Activated naive CD8-positive, alpha-beta T cell (primary cell): ENCODE measurements at regions not wholly inside any gene's neighbourhood (a gene's known extent, or its start where the extent isn't known, plus 50 kb on each side); places are given as distances from the start of the nearest gene placed in this dataset.

ENCODE experiments used
- H3K27ac Mint-ChIP-seq: one replicate; pipeline ENCODE4 v1.8.0; 2021; ENCODE audit warnings: mixed read lengths
- H3K27me3 Mint-ChIP-seq: one replicate; pipeline ENCODE4 v1.8.0; 2021; ENCODE audit warnings: mixed read lengths
- H3K36me3 Mint-ChIP-seq: one replicate; pipeline ENCODE4 v1.8.0; 2021; ENCODE audit warnings: mixed read lengths
- H3K4me1 Mint-ChIP-seq: one replicate; pipeline ENCODE4 v1.8.0; 2021; ENCODE audit warnings: low read depth, mixed read lengths
- H3K4me3 Mint-ChIP-seq: one replicate; pipeline ENCODE4 v1.8.0; 2021; ENCODE audit warnings: mild to moderate bottlenecking, mixed read lengths
- H3K9me3 Mint-ChIP-seq: one replicate; pipeline ENCODE4 v1.8.0; 2021; ENCODE audit warnings: low read depth, mixed read lengths

- no peaks in the 10 kb centered on the region for H3K27me3 Mint-ChIP-seq
- H3K9me3 Mint-ChIP-seq: peaks cover 6% of the 10 kb centered on the region
- H3K4me3 Mint-ChIP-seq: no peak overlapping the region
- no peak overlapping the region for H3K27ac Mint-ChIP-seq
- H3K36me3 Mint-ChIP-seq: no peaks in the 10 kb centered on the region
- no peaks in the 10 kb centered on the region for H3K4me1 Mint-ChIP-seq
These were observed 530.7 kb downstream of the ZNF804A start for GRCh38 chr2:185128996-185129395.

- Mint-ChIP-seq H3K9me3 (no peaks in the 10 kb centered on the region), H3K27ac (no peak overlapping the region), H3K27me3 (no peaks in the 10 kb centered on the region), H3K4me1 (no peaks in the 10 kb centered on the region), H3K36me3 (no peaks in the 10 kb centered on the region), H3K4me3 (no peak overlapping the region)
These were observed 532.4 kb downstream of the ZNF804A start for GRCh38 chr2:185130685-185131084.

GRCh38 chr2:185132501-185133041 lies 534.2 kb downstream of the ZNF804A start:
- H3K9me3 Mint-ChIP-seq: no peaks in the 10 kb centered on the region
- H3K4me1 Mint-ChIP-seq: no peaks in the 10 kb centered on the region
- no peak overlapping the region for H3K4me3 Mint-ChIP-seq
- no peak overlapping the region for H3K27ac Mint-ChIP-seq
- H3K36me3 Mint-ChIP-seq: no peaks in the 10 kb centered on the region
- H3K27me3 Mint-ChIP-seq: no peaks in the 10 kb centered on the region

GRCh38 chr2:185137700-185138099 lies 539.4 kb downstream of the ZNF804A start:
- Mint-ChIP-seq H3K9me3 (no peaks in the 10 kb centered on the region), H3K4me3 (no peak overlapping the region), H3K4me1 (no peaks in the 10 kb centered on the region)

GRCh38 chr2:185142677-185143076 lies 544.3 kb downstream of the ZNF804A start:
- Mint-ChIP-seq H3K4me3 (no peak overlapping the region), H3K4me1 (no peaks in the 10 kb centered on the region), H3K9me3 (no peaks in the 10 kb centered on the region), H3K27ac (no peak overlapping the region), H3K36me3 (no peaks in the 10 kb centered on the region), H3K27me3 (no peaks in the 10 kb centered on the region)

More at GRCh38 chr2:185137700-185138099, 539.4 kb downstream of the ZNF804A start:
- H3K36me3 Mint-ChIP-seq: no peaks in the 10 kb centered on the region
- no peaks in the 10 kb centered on the region for H3K27me3 Mint-ChIP-seq
- no peak overlapping the region for H3K27ac Mint-ChIP-seq

- no peaks in the 10 kb centered on the region for H3K9me3 Mint-ChIP-seq
- no peaks in the 10 kb centered on the region for H3K36me3 Mint-ChIP-seq
- no peak overlapping the region for H3K4me3 Mint-ChIP-seq
- no peaks in the 10 kb centered on the region for H3K4me1 Mint-ChIP-seq
- no peak overlapping the region for H3K27ac Mint-ChIP-seq
- H3K27me3 Mint-ChIP-seq: no peaks in the 10 kb centered on the region
These were observed 546.0 kb downstream of the ZNF804A start for GRCh38 chr2:185144159-185144919.

- Mint-ChIP-seq H3K36me3 (no peaks in the 10 kb centered on the region), H3K27me3 (no peaks in the 10 kb centered on the region), H3K4me3 (no peak overlapping the region), H3K27ac (no peak overlapping the region), H3K9me3 (no peaks in the 10 kb centered on the region), H3K4me1 (no peaks in the 10 kb centered on the region)
These were observed 547.2 kb downstream of the ZNF804A start for GRCh38 chr2:185145316-185146121.

GRCh38 chr2:185147361-185147760 lies 549.0 kb downstream of the ZNF804A start:
- no peaks in the 10 kb centered on the region for H3K36me3 Mint-ChIP-seq
- no peak overlapping the region for H3K27ac Mint-ChIP-seq
- H3K4me3 Mint-ChIP-seq: no peak overlapping the region
- no peaks in the 10 kb centered on the region for H3K9me3 Mint-ChIP-seq
- H3K4me1 Mint-ChIP-seq: no peaks in the 10 kb centered on the region
- H3K27me3 Mint-ChIP-seq: no peaks in the 10 kb centered on the region

GRCh38 chr2:185152186-185152585 lies 553.9 kb downstream of the ZNF804A start:
- H3K27me3 Mint-ChIP-seq: no peaks in the 10 kb centered on the region
- H3K36me3 Mint-ChIP-seq: no peaks in the 10 kb centered on the region
- no peaks in the 10 kb centered on the region for H3K4me1 Mint-ChIP-seq

GRCh38 chr2:185161701-185162100 lies 563.4 kb downstream of the ZNF804A start:
- no peaks in the 10 kb centered on the region for H3K9me3 Mint-ChIP-seq
- no peaks in the 10 kb centered on the region for H3K4me1 Mint-ChIP-seq
- no peak overlapping the region for H3K4me3 Mint-ChIP-seq
- H3K27ac Mint-ChIP-seq: no peak overlapping the region
- H3K36me3 Mint-ChIP-seq: no peaks in the 10 kb centered on the region
- H3K27me3 Mint-ChIP-seq: no peaks in the 10 kb centered on the region

More at GRCh38 chr2:185152186-185152585, 553.9 kb downstream of the ZNF804A start:
- Mint-ChIP-seq H3K4me3 (no peak overlapping the region), H3K27ac (no peak overlapping the region), H3K9me3 (peaks cover 4% of the 10 kb centered on the region)

GRCh38 chr2:185174353-185174752 lies 564.3 kb upstream of the FSIP2 start:
- Mint-ChIP-seq H3K9me3 (no peaks in the 10 kb centered on the region), H3K4me3 (no peak overlapping the region), H3K36me3 (no peaks in the 10 kb centered on the region), H3K4me1 (no peaks in the 10 kb centered on the region), H3K27me3 (no peaks in the 10 kb centered on the region), H3K27ac (no peak overlapping the region)

GRCh38 chr2:185179743-185180142 lies 558.9 kb upstream of the FSIP2 start:
- Mint-ChIP-seq H3K9me3 (peaks cover 9% of the 10 kb centered on the region), H3K4me3 (no peak overlapping the region), H3K36me3 (no peaks in the 10 kb centered on the region), H3K27ac (no peak overlapping the region), H3K27me3 (no peaks in the 10 kb centered on the region), H3K4me1 (no peaks in the 10 kb centered on the region)

- no peaks in the 10 kb centered on the region for H3K27me3 Mint-ChIP-seq
- H3K4me3 Mint-ChIP-seq: no peak overlapping the region
- no peaks in the 10 kb centered on the region for H3K36me3 Mint-ChIP-seq
- H3K4me1 Mint-ChIP-seq: no peaks in the 10 kb centered on the region
- H3K9me3 Mint-ChIP-seq: peaks cover 9% of the 10 kb centered on the region
- H3K27ac Mint-ChIP-seq: no peak overlapping the region
These were observed 556.7 kb upstream of the FSIP2 start for GRCh38 chr2:185181901-185182300.

- no peaks in the 10 kb centered on the region for H3K36me3 Mint-ChIP-seq
- H3K4me3 Mint-ChIP-seq: no peak overlapping the region
- H3K9me3 Mint-ChIP-seq: peaks cover 4% of the 10 kb centered on the region
- H3K4me1 Mint-ChIP-seq: no peaks in the 10 kb centered on the region
- no peaks in the 10 kb centered on the region for H3K27me3 Mint-ChIP-seq
- no peak overlapping the region for H3K27ac Mint-ChIP-seq
These were observed 553.6 kb upstream of the FSIP2 start for GRCh38 chr2:185185044-185185443.

GRCh38 chr2:185187421-185187820 lies 551.2 kb upstream of the FSIP2 start:
- Mint-ChIP-seq H3K4me1 (no peaks in the 10 kb centered on the region), H3K27ac (no peak overlapping the region), H3K27me3 (no peaks in the 10 kb centered on the region), H3K9me3 (peaks cover 6% of the 10 kb centered on the region), H3K4me3 (no peak overlapping the region), H3K36me3 (no peaks in the 10 kb centered on the region)
